HEK293 (cell line): ENCODE measurements at regions not wholly inside any gene's neighbourhood (a gene's known extent, or its start where the extent isn't known, plus 50 kb on each side); places are given as distances from the start of the nearest gene placed in this dataset.

Experiments
- CTCF ChIA-PET: fragments of 350-600 bp; formaldehyde crosslinking; extraction: SDS; loops from one replicate; lab custom pipeline; 2021; ENCODE audit warnings: antibody characterized with exemption; lab: Yijun Ruan, JAX
- POLR2A ChIA-PET: fragments of 300-600 bp; formaldehyde crosslinking; extraction: SDS; loops from one replicate; lab custom pipeline; 2020; ENCODE audit warnings: antibody characterized with exemption, inconsistent platforms; lab: Yijun Ruan, JAX
- H3K27ac ChIP-seq: fragments of 200-500 bp; sonication (Bioruptor generic); 2 replicates; pipeline ENCODE4 v1.5.1; 2014; ENCODE audit warnings: low read depth, low read length, control low read depth, inconsistent platforms; ENCODE audit errors: extremely low read depth
- H3K36me3 ChIP-seq, 2 experiments: fragments of 200-500 bp in 1 of 2; sonication (Bioruptor generic) in 1 of 2; 1 replicate in 1 of 2; 2 replicates in 1 of 2; pipeline ENCODE4 v1.5.1; 2014 to 2017; ENCODE audit warnings: inconsistent platforms in 2 of 2, low read length in 2 of 2; ENCODE audit not compliant: control insufficient read depth in 2 of 2, insufficient read depth in 1 of 2
- H3K4me1 ChIP-seq: fragments of 200-500 bp; sonication (Bioruptor generic); 2 replicates; pipeline ENCODE4 v1.5.1; 2014; ENCODE audit warnings: mild to moderate bottlenecking, low read length, inconsistent platforms; ENCODE audit not compliant: control insufficient read depth, insufficient read depth
- H3K4me3 ChIP-seq: 2 replicates; pipeline ENCODE4 v1.5.1; 2011; ENCODE audit warnings: low read depth, mild to moderate bottlenecking, control low read depth, low read length, moderate library complexity
- H3K9me3 ChIP-seq: fragments of 200-500 bp; sonication (Bioruptor generic); 2 replicates; pipeline ENCODE4 v1.5.1; 2014; ENCODE audit warnings: low read depth, low read length, inconsistent platforms; ENCODE audit not compliant: control insufficient read depth, insufficient read depth
- ELK4 ChIP-seq: IDR thresholded peaks from 2 replicates; pipeline ENCODE4 v1.6.1; 2011; ENCODE audit warnings: mild to moderate bottlenecking, low read depth, low read length, borderline replicate concordance
- GFI1B ChIP-seq: fragments of 450-650 bp; formaldehyde crosslinking; IDR thresholded peaks from 2 replicates; pipeline ENCODE4 v1.5.1; 2016; ENCODE audit warnings: missing biosample characterization, missing genetic modification characterization
- GLIS1 ChIP-seq: fragments of 450-650 bp; formaldehyde crosslinking; IDR thresholded peaks from 2 replicates; pipeline ENCODE4 v1.5.1; 2016; ENCODE audit warnings: missing biosample characterization, missing genetic modification characterization
- KLF16 ChIP-seq: fragments of 450-650 bp; formaldehyde crosslinking; IDR thresholded peaks from 2 replicates; pipeline ENCODE4 v1.5.1; 2017; ENCODE audit warnings: missing biosample characterization, missing genetic modification characterization
- PRDM6 ChIP-seq: fragments of 450-650 bp; formaldehyde crosslinking; IDR thresholded peaks from 2 replicates; pipeline ENCODE4 v1.5.1; 2017; ENCODE audit warnings: missing biosample characterization, missing genetic modification characterization
- REST ChIP-seq: fragments of 450-650 bp; formaldehyde crosslinking; IDR thresholded peaks from 2 replicates; pipeline ENCODE4 v1.5.1; 2016; ENCODE audit warnings: missing biosample characterization, missing genetic modification characterization
- TCF7L2 ChIP-seq: IDR thresholded peaks from 2 replicates; pipeline ENCODE4 v1.6.1; 2011; ENCODE audit warnings: low read depth, mild to moderate bottlenecking, inconsistent platforms, low read length, moderate library complexity, borderline replicate concordance
- ZNF132 ChIP-seq: fragments of 450-650 bp; formaldehyde crosslinking; IDR thresholded peaks from 2 replicates; pipeline ENCODE4 v1.5.1; 2017; ENCODE audit warnings: missing biosample characterization, missing genetic modification characterization, borderline replicate concordance
- ZNF133 ChIP-seq: fragments of 450-650 bp; formaldehyde crosslinking; IDR thresholded peaks from 2 replicates; pipeline ENCODE4 v1.5.1; 2016; ENCODE audit warnings: missing biosample characterization, missing genetic modification characterization
- ZNF16 ChIP-seq: fragments of 450-650 bp; formaldehyde crosslinking; IDR thresholded peaks from 2 replicates; pipeline ENCODE4 v1.5.1; 2016; ENCODE audit warnings: low read depth, missing biosample characterization, missing genetic modification characterization
- ZNF302 ChIP-seq: fragments of 450-650 bp; formaldehyde crosslinking; IDR thresholded peaks from 2 replicates; pipeline ENCODE4 v1.5.1; 2016; ENCODE audit warnings: missing biosample characterization, missing genetic modification characterization, low read depth
- ZNF324 ChIP-seq: fragments of 450-650 bp; formaldehyde crosslinking; IDR thresholded peaks from 2 replicates; pipeline ENCODE4 v1.5.1; 2016; ENCODE audit warnings: missing biosample characterization, missing genetic modification characterization
- ZNF350 ChIP-seq: fragments of 450-650 bp; formaldehyde crosslinking; IDR thresholded peaks from 2 replicates; pipeline ENCODE4 v1.5.0; 2017; ENCODE audit warnings: missing biosample characterization, mild to moderate bottlenecking, missing genetic modification characterization
- ZNF560 ChIP-seq: fragments of 450-650 bp; formaldehyde crosslinking; IDR thresholded peaks from 2 replicates; pipeline ENCODE4 v1.5.1; 2017; ENCODE audit warnings: missing biosample characterization, missing genetic modification characterization, borderline replicate concordance
- ZNF610 ChIP-seq: fragments of 450-650 bp; formaldehyde crosslinking; IDR thresholded peaks from 2 replicates; pipeline ENCODE4 v1.5.1; 2016; ENCODE audit warnings: missing biosample characterization, missing genetic modification characterization, borderline replicate concordance
- ZNF629 ChIP-seq: fragments of 450-650 bp; formaldehyde crosslinking; IDR thresholded peaks from 2 replicates; pipeline ENCODE4 v1.5.1; 2017; ENCODE audit warnings: missing biosample characterization, missing genetic modification characterization
- ZNF654 ChIP-seq: fragments of 450-650 bp; formaldehyde crosslinking; IDR thresholded peaks from 2 replicates; pipeline ENCODE4 v1.5.1; 2016; ENCODE audit warnings: low read depth, missing biosample characterization, missing genetic modification characterization
- ZNF677 ChIP-seq: fragments of 450-650 bp; IDR thresholded peaks from 2 replicates; pipeline ENCODE4 v1.5.0; 2018; ENCODE audit warnings: missing biosample characterization, mild to moderate bottlenecking, missing genetic modification characterization, moderate library complexity
- ZNF76 ChIP-seq: fragments of 450-650 bp; formaldehyde crosslinking; IDR thresholded peaks from 2 replicates; pipeline ENCODE4; 2016; ENCODE audit warnings: low read depth, missing biosample characterization, missing genetic modification characterization, borderline replicate concordance
- ZNF843 ChIP-seq: fragments of 450-650 bp; formaldehyde crosslinking; IDR thresholded peaks from 2 replicates; pipeline ENCODE4 v1.5.1; 2016; ENCODE audit warnings: missing biosample characterization, missing genetic modification characterization
- ZSCAN4 ChIP-seq: fragments of 450-650 bp; formaldehyde crosslinking; IDR thresholded peaks from 2 replicates; pipeline ENCODE4 v1.5.1; 2017; ENCODE audit warnings: missing biosample characterization, missing genetic modification characterization
- ZXDB ChIP-seq: fragments of 450-650 bp; formaldehyde crosslinking; IDR thresholded peaks from 2 replicates; pipeline ENCODE4 v1.5.1; 2016; ENCODE audit warnings: missing biosample characterization, missing genetic modification characterization

GRCh38 chr2:211035548-211036185, 479.3 kb downstream of the CPS1 start (continued):
- TF ChIP-seq ZNF843 (tag by site-specific recombination) (no peak), KLF16 (tag by site-specific recombination) (no peak)

GRCh38 chr2:211045025-211045424, 488.6 kb downstream of the CPS1 start:
- POLR2A ChIA-PET, result no interaction called here
- Histone ChIP-seq H3K36me3 (no peaks in the 10 kb centered on the region), H3K27ac (no peak overlapping the region), H3K4me1 (no peaks in the 10 kb centered on the region), H3K9me3 (no peaks in the 10 kb centered on the region), H3K4me3 (no peak overlapping the region)
- TF ChIP-seq ZNF16 (tag by site-specific recombination) (no peak), ZNF132 (tag by site-specific recombination) (no peak), ZNF350 (tag by site-specific recombination) (no peak), ZXDB (tag by site-specific recombination) (no peak), ZNF654 (tag by site-specific recombination) (no peak), ZNF133 (tag by site-specific recombination) (no peak), ELK4 (no peak), ZNF302 (tag by site-specific recombination) (no peak), ZNF560 (tag by site-specific recombination) (no peak), ZNF76 (no peak), ZNF677 (no peak)
- CTCF ChIA-PET, result interaction anchor here (0.6 kb wide), 1 partner anchor 797 kb away, joined by 3 read pairs; no protein-coding TSS in a partner anchor

- Histone ChIP-seq H3K9me3 (no peaks in the 10 kb centered on the region), H3K4me3 (no peak overlapping the region), H3K4me1 (no peaks in the 10 kb centered on the region), H3K36me3 (no peaks in the 10 kb centered on the region), H3K27ac (no peak overlapping the region)
- TF ChIP-seq GFI1B (tag by site-specific recombination), result no peak
- no peak for TF ChIP-seq ZNF324 (tag by site-specific recombination)
- no peak for TF ChIP-seq ZSCAN4 (tag by site-specific recombination)
- no peak for TF ChIP-seq REST
- TF ChIP-seq GLIS1 (tag by site-specific recombination), result no peak
- TF ChIP-seq ZNF629, result no peak
- no peak for TF ChIP-seq PRDM6 (tag by site-specific recombination)
- TF ChIP-seq ZNF610 (tag by site-specific recombination), result no peak
- no peak for TF ChIP-seq TCF7L2
- ChIA-PET CTCF (interaction anchor here (0.5 to 0.8 kb wide), 3 partner anchors 9 to 1088 kb away, joined by 3 read pairs; no protein-coding TSS in a partner anchor), POLR2A (no interaction called here)
These were observed 493.1 kb downstream of the CPS1 start for GRCh38 chr2:211049321-211050018.
